ENCODE measurements at regions not wholly inside any gene's neighbourhood (a gene's known extent, or its start where the extent isn't known, plus 50 kb on each side); places are given as distances from the start of the nearest gene placed in this dataset.

DNA sequence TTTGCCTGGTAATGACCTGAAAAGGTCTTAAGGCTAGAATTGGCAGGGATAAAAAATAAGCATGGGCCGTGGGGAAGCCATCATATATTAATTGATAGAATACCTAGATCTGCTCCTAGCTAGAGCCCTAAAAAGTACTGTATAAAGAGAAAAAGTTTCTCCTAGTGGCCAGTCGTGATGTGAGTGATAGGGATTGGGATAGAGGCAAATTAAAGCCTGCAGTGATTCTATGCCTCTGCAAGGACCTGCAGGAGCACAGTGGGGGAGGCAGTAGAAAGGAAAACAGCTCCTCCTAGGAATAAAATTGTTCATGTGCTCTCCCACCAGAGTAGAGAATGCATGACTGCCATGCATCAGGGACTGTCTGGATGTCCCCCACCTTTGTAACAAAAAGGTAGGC lies 56.2 kb upstream of the FTMT start:
- DNase-seq (ENCODE audit: low spot score): no peak

More for the DNA sequence above, 56.2 kb upstream of the FTMT start:
- 2% methylated on average over 2 of the region's 2 CpGs for WGBS (ENCODE audit: low lambda C conversion rate)
- BruUV-seq (replicated peaks): no TSS peak
- intact Hi-C loops (cut with micrococcal nuclease; ENCODE audit: unreplicated experiment) (no loop called here), in situ Hi-C loops (cut with HindIII; ENCODE audit: extremely low pct_ligation_motif_present, low pct_unique_long_range_greater_than_20kb) (no loop called here)
- no peaks in the 10 kb centered on the region for H3K79me2 ChIP-seq (ENCODE audit: insufficient read depth, low read length)
- ATAC-seq: no peak
- no peaks in the 10 kb centered on the region for H4K20me1 ChIP-seq (ENCODE audit: insufficient read depth, low read length)
- no peak overlapping the region for H2AFZ ChIP-seq (ENCODE audit: low read length)
- no peak for FAIRE-seq
- H3K4me2 ChIP-seq (ENCODE audit: low read depth, low read length): no peak overlapping the region
- no peaks in the 10 kb centered on the region for H3K36me3 ChIP-seq (replicated peaks in 1 of 2; ENCODE audit: control insufficient read depth in 1 of 2, insufficient read depth in 2 of 2, low read length in 2 of 2)
- CTCF ChIA-PET (ENCODE audit: low intra/inter-chr PET ratio, low total read pairs): no interaction called here
- no peaks in the 10 kb centered on the region for H3K27me3 ChIP-seq (ENCODE audit: control insufficient read depth in 1 of 2, insufficient read depth in 2 of 2, low read length in 2 of 2)
- no peak overlapping the region for H3K27ac ChIP-seq (ENCODE audit: extremely low read length, insufficient read depth, low read length)
- H3K9me3 ChIP-seq (ENCODE audit: low read length): no peaks in the 10 kb centered on the region
- H3K9ac ChIP-seq (ENCODE audit: insufficient read depth, low read depth, low read length): no peak overlapping the region
- TF ChIP-seq AHR (CRISPR knock-in tag; IDR thresholded peaks at IDR 0.05) (no peak), YEATS4 (CRISPR knock-in tag; IDR thresholded peaks at IDR 0.05; ENCODE audit: borderline replicate concordance) (no peak), ZNF274 (CRISPR knock-in tag; IDR thresholded peaks at IDR 0.05) (no peak), HOXA7 (CRISPR knock-in tag; IDR thresholded peaks at IDR 0.05) (no peak), ZNF557 (CRISPR knock-in tag; IDR thresholded peaks at IDR 0.05) (no peak), SRSF4 (IDR thresholded peaks at IDR 0.05; ENCODE audit: low read depth, low read length, poor library complexity, severe bottlenecking) (no peak), NR3C1 (CRISPR knock-in tag; IDR thresholded peaks at IDR 0.05) (no peak), SALL1 (CRISPR knock-in tag; IDR thresholded peaks at IDR 0.05) (no peak), ZNF75D (CRISPR knock-in tag; IDR thresholded peaks at IDR 0.05; ENCODE audit: borderline replicate concordance) (no peak), MXD4 (CRISPR knock-in tag; IDR thresholded peaks at IDR 0.05) (no peak), ZNF180 (CRISPR knock-in tag; IDR thresholded peaks at IDR 0.05; ENCODE audit: borderline replicate concordance, low read depth) (no peak), ZSCAN21 (CRISPR knock-in tag; IDR thresholded peaks at IDR 0.05; ENCODE audit: borderline replicate concordance) (no peak), DR1 (CRISPR knock-in tag; IDR thresholded peaks at IDR 0.05) (no peak)
- TF ChIP-seq, protein P1, sequence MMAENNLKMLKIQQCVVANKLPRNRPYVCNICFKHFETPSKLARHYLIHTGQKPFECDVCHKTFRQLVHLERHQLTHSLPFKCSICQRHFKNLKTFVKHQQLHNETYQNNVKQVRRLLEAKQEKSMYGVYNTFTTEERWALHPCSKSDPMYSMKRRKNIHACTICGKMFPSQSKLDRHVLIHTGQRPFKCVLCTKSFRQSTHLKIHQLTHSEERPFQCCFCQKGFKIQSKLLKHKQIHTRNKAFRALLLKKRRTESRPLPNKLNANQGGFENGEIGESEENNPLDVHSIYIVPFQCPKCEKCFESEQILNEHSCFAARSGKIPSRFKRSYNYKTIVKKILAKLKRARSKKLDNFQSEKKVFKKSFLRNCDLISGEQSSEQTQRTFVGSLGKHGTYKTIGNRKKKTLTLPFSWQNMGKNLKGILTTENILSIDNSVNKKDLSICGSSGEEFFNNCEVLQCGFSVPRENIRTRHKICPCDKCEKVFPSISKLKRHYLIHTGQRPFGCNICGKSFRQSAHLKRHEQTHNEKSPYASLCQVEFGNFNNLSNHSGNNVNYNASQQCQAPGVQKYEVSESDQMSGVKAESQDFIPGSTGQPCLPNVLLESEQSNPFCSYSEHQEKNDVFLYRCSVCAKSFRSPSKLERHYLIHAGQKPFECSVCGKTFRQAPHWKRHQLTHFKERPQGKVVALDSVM (CRISPR knock-in tag; IDR thresholded peaks at IDR 0.05): no peak
- TF ChIP-seq, protein P2, sequence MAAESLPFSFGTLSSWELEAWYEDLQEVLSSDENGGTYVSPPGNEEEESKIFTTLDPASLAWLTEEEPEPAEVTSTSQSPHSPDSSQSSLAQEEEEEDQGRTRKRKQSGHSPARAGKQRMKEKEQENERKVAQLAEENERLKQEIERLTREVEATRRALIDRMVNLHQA (CRISPR knock-in tag; IDR thresholded peaks at IDR 0.05): no peak
- TF ChIP-seq, protein P3, sequence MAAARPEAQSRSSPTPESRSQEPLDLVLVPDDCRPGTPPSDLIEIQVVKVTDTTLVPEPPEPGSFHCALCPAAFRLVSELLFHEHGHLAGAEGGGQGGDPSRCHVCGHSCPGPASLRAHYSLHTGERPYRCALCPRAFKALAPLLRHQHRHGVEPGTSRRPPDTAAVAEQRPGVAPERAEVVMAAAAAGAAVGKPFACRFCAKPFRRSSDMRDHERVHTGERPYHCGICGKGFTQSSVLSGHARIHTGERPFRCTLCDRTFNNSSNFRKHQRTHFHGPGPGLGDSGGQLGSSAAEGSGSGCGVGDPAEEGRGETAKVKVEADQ (CRISPR knock-in tag; IDR thresholded peaks at IDR 0.05; ENCODE audit: borderline replicate concordance): no peak
- no peak overlapping the region for H3K4me3 ChIP-seq (replicated peaks in 1 of 3; ENCODE audit: insufficient read depth in 1 of 3, low read depth in 2 of 3, low read length in 3 of 3)
- no peaks in the 10 kb centered on the region for H3K4me1 ChIP-seq (ENCODE audit: insufficient read depth, low read length)
- POLR2A ChIA-PET: no interaction called here
